ENCODE measurements at regions not wholly inside any gene's neighbourhood (a gene's known extent, or its start where the extent isn't known, plus 50 kb on each side); places are given as distances from the start of the nearest gene placed in this dataset.

GRCh38 chr7:20466543-20467021 is 135.9 kb downstream of the ITGB8 start:
- ATAC-seq, result no peak
- TF ChIP-seq CSDC2 (CRISPR knock-in tag; IDR thresholded peaks at IDR 0.05) (no peak), RARB (CRISPR knock-in tag; IDR thresholded peaks at IDR 0.05) (no peak), ZFP3 (CRISPR knock-in tag; IDR thresholded peaks at IDR 0.05) (no peak), CSRNP3 (CRISPR knock-in tag; IDR thresholded peaks at IDR 0.05) (no peak), OSR1 (CRISPR knock-in tag; IDR thresholded peaks at IDR 0.05) (no peak), BACH2 (CRISPR knock-in tag; IDR thresholded peaks at IDR 0.05; ENCODE audit: borderline replicate concordance) (no peak), GLIS3 (CRISPR knock-in tag; IDR thresholded peaks at IDR 0.05) (no peak), ZNF8 (CRISPR knock-in tag; IDR thresholded peaks at IDR 0.05) (no peak), ZC3H10 (CRISPR knock-in tag; IDR thresholded peaks at IDR 0.05) (no peak), ZNF565 (CRISPR knock-in tag; conservative IDR thresholded peaks at IDR 0.05; ENCODE audit: low read depth) (no peak), PATZ1 (CRISPR knock-in tag; IDR thresholded peaks at IDR 0.05; ENCODE audit: borderline replicate concordance) (no peak), ESRRG (CRISPR knock-in tag; IDR thresholded peaks at IDR 0.05) (no peak), ISL1 (CRISPR knock-in tag; IDR thresholded peaks at IDR 0.05) (no peak), TOX (CRISPR knock-in tag; IDR thresholded peaks at IDR 0.05; ENCODE audit: borderline replicate concordance) (no peak)
- TF ChIP-seq, protein P1, sequence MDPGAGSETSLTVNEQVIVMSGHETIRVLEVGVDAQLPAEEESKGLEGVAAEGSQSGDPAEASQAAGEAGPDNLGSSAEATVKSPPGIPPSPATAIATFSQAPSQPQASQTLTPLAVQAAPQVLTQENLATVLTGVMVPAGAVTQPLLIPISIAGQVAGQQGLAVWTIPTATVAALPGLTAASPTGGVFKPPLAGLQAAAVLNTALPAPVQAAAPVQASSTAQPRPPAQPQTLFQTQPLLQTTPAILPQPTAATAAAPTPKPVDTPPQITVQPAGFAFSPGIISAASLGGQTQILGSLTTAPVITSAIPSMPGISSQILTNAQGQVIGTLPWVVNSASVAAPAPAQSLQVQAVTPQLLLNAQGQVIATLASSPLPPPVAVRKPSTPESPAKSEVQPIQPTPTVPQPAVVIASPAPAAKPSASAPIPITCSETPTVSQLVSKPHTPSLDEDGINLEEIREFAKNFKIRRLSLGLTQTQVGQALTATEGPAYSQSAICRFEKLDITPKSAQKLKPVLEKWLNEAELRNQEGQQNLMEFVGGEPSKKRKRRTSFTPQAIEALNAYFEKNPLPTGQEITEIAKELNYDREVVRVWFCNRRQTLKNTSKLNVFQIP (CRISPR knock-in tag; IDR thresholded peaks at IDR 0.05; ENCODE audit: borderline replicate concordance, low read depth), result no peak

GRCh38 chr7:20470082-20470481 is 139.4 kb downstream of the ITGB8 start:
- ATAC-seq, result no peak
- no peak for TF ChIP-seq ZC3H10 (CRISPR knock-in tag; IDR thresholded peaks at IDR 0.05)
- no peak for TF ChIP-seq ZNF565 (CRISPR knock-in tag; conservative IDR thresholded peaks at IDR 0.05; ENCODE audit: low read depth)
- no peak for TF ChIP-seq BACH2 (CRISPR knock-in tag; IDR thresholded peaks at IDR 0.05; ENCODE audit: borderline replicate concordance)
- TF ChIP-seq CREB5 (CRISPR knock-in tag; IDR thresholded peaks at IDR 0.05; ENCODE audit: low read depth), result no peak
- TF ChIP-seq TOX (CRISPR knock-in tag; IDR thresholded peaks at IDR 0.05; ENCODE audit: borderline replicate concordance), result no peak
- no peak for TF ChIP-seq PPARA (CRISPR knock-in tag; IDR thresholded peaks at IDR 0.05; ENCODE audit: borderline replicate concordance)

DNA sequence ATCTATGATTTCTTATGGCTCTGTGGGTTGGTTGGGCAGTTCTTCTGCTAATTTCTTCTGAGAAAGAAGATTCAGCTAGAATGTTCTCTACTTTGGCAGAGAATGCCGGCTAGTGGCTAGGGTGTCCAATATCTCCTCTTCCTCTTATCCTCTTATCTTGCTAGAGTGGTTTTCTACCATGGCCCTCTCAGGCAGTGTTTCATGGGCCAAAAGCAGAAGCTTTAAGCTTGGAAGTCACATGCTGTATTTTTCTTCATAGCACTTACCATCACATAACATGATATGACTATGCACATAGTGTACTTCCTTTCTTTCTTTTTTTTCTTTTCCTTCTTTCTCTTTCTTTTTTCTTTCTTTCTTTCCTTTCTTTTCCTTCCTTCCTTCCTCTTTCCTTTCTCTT is 140.0 kb downstream of the ITGB8 start:
- TF ChIP-seq TSHZ2 (CRISPR knock-in tag; IDR thresholded peaks at IDR 0.05) (no peak), ZNF8 (CRISPR knock-in tag; IDR thresholded peaks at IDR 0.05) (no peak), ZFP30 (CRISPR knock-in tag; IDR thresholded peaks at IDR 0.05) (no peak), ESRRG (CRISPR knock-in tag; IDR thresholded peaks at IDR 0.05) (no peak), CREB5 (CRISPR knock-in tag; IDR thresholded peaks at IDR 0.05; ENCODE audit: low read depth) (no peak), PPARA (CRISPR knock-in tag; IDR thresholded peaks at IDR 0.05; ENCODE audit: borderline replicate concordance) (no peak), ZNF565 (CRISPR knock-in tag; conservative IDR thresholded peaks at IDR 0.05; ENCODE audit: low read depth) (no peak), TOX (CRISPR knock-in tag; IDR thresholded peaks at IDR 0.05; ENCODE audit: borderline replicate concordance) (no peak), PATZ1 (CRISPR knock-in tag; IDR thresholded peaks at IDR 0.05; ENCODE audit: borderline replicate concordance) (no peak), CSRNP3 (CRISPR knock-in tag; IDR thresholded peaks at IDR 0.05) (no peak), ISL1 (CRISPR knock-in tag; IDR thresholded peaks at IDR 0.05) (no peak), ZC3H10 (CRISPR knock-in tag; IDR thresholded peaks at IDR 0.05) (no peak)
- ATAC-seq, result no peak

Measured in SK-N-SH treated with all-trans-retinoic acid at 6 μM for 48 hours (cell line).